ENCODE measurements at regions not wholly inside any gene's neighbourhood (a gene's known extent, or its start where the extent isn't known, plus 50 kb on each side); places are given as distances from the start of the nearest gene placed in this dataset.

DNA sequence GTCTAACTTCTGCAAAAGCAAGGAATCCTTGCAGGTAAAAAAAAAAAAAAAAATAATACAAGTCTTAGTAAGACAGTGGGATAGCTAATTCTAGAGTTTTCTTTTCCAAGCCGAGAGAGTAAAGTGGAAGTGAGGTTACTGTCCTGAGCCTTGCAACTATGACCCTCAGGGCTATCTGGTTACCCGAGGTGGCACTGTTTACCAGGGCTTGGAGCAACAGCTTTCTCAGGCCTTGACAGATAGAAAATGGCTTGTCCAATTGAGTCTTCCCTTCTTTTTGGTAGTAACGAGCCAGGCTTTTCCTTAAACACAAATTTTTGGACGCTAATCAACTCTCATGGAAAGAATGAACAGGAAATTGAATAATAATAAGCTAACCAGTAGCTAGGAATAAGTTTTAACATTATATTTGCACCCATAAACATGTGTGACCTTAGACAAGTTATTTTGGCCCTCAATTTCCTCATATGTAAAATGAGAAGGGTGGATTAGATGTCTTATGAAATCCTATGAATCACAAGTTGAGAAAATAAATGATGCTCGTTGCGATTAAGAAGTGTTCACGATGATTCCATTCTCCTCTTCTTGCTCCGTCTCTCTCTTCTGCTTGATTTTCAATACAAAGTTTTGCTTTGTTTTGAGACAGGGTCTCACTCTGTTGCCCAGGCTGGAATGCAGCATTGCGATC, 236.9 kb upstream of the KBTBD8 start:
- FAIRE-seq (no peak), DNase-seq (no peak)
- no peaks in the 10 kb centered on the region for H3K36me3 ChIP-seq (ENCODE audit: control insufficient read depth in 3 of 3, insufficient read depth in 2 of 3, low read depth in 1 of 3, low read length in 3 of 3)
- H3K9me3 ChIP-seq (ENCODE audit: control insufficient read depth in 2 of 2, insufficient read depth in 1 of 2, low read depth in 1 of 2, low read length in 1 of 2): no peaks in the 10 kb centered on the region
- H3K27me3 ChIP-seq (ENCODE audit: control insufficient read depth in 3 of 3, insufficient read depth in 3 of 3, low read length in 3 of 3): no peaks in the 10 kb centered on the region
- H3K4me3 ChIP-seq (ENCODE audit: low read depth in 1 of 3, low read length in 3 of 3): no peak overlapping the region
- no peaks in the 10 kb centered on the region for H3K4me1 ChIP-seq (ENCODE audit: control insufficient read depth in 3 of 3, insufficient read depth in 2 of 3, low read depth in 1 of 3, low read length in 2 of 3)
- WGBS, 3 donors: 87 to 92% (median 88%) methylated on average over 9 of the region's 9 CpGs
- H3K27ac ChIP-seq (ENCODE audit: low read depth in 1 of 3, low read length in 2 of 3): no peak overlapping the region

- no peak for FAIRE-seq
Measured at GRCh38 chr3:66762916-66763693, 235.0 kb upstream of the KBTBD8 start.

GRCh38 chr3:66778107-66778506, 220.0 kb upstream of the KBTBD8 start:
- Histone ChIP-seq H3K27me3 (ENCODE audit: control insufficient read depth in 3 of 3, insufficient read depth in 3 of 3, low read length in 3 of 3) (peaks cover 0 to 4% (median 0%) of the 10 kb centered on the region in 3 donors), H3K27ac (ENCODE audit: low read depth in 1 of 3, low read length in 2 of 3) (no peak overlapping the region), H3K9me3 (ENCODE audit: control insufficient read depth in 2 of 2, insufficient read depth in 1 of 2, low read depth in 1 of 2, low read length in 1 of 2) (no peaks in the 10 kb centered on the region), H3K4me3 (ENCODE audit: low read depth in 1 of 3, low read length in 3 of 3) (no peak overlapping the region), H3K4me1 (ENCODE audit: control insufficient read depth in 3 of 3, insufficient read depth in 2 of 3, low read depth in 1 of 3, low read length in 2 of 3) (no peaks in the 10 kb centered on the region), H3K36me3 (ENCODE audit: control insufficient read depth in 3 of 3, insufficient read depth in 2 of 3, low read depth in 1 of 3, low read length in 3 of 3) (no peaks in the 10 kb centered on the region)
- FAIRE-seq: no peak
- no peak for DNase-seq
- 79 to 84% (median 80%) methylated on average over 5 of the region's 5 CpGs for WGBS, 3 donors

More at GRCh38 chr3:66762916-66763693, 235.0 kb upstream of the KBTBD8 start:
- no peaks in the 10 kb centered on the region for H3K9me3 ChIP-seq (ENCODE audit: control insufficient read depth in 2 of 2, insufficient read depth in 1 of 2, low read depth in 1 of 2, low read length in 1 of 2)
- H3K4me3 ChIP-seq (ENCODE audit: low read depth in 1 of 3, low read length in 3 of 3): no peak overlapping the region
- H3K4me1 ChIP-seq (ENCODE audit: control insufficient read depth in 3 of 3, insufficient read depth in 2 of 3, low read depth in 1 of 3, low read length in 2 of 3): no peaks in the 10 kb centered on the region
- no peaks in the 10 kb centered on the region for H3K27me3 ChIP-seq (ENCODE audit: control insufficient read depth in 3 of 3, insufficient read depth in 3 of 3, low read length in 3 of 3)
- no peaks in the 10 kb centered on the region for H3K36me3 ChIP-seq (ENCODE audit: control insufficient read depth in 3 of 3, insufficient read depth in 2 of 3, low read depth in 1 of 3, low read length in 3 of 3)
- no peak overlapping the region for H3K27ac ChIP-seq (ENCODE audit: low read depth in 1 of 3, low read length in 2 of 3)
- 60 to 69% (median 69%) methylated on average over 6 of the region's 6 CpGs for WGBS, 3 donors
- DNase-seq: no peak

DNA sequence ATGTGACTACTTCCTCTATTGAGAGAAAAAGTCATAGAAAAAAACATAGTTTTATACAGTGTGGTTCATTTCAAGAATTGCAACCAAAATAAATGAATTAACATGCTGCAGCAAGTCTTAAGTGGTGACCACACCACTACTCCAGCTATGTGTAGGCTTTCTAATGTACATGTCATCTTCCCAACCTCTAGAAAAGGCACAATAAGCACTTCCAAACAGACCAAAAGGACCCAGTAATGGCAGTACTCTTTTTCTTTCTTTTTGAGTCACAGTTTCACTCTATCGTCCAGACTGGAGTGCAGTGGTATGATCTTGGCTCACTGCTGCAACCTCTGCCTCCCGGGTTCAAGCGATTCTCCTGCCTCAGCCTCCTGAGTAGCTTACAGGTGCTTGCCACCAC, 219.3 kb upstream of the KBTBD8 start:
- no peak for FAIRE-seq
- 83 to 95% (median 86%) methylated on average over 3 of the region's 3 CpGs for WGBS, 3 donors

GRCh38 chr3:66785191-66785909, 212.8 kb upstream of the KBTBD8 start:
- DNase-seq: no peak
- 51 to 76% (median 55%) methylated on average over 6 of the region's 6 CpGs for WGBS, 3 donors
- H3K9me3 ChIP-seq (ENCODE audit: control insufficient read depth in 2 of 2, insufficient read depth in 1 of 2, low read depth in 1 of 2, low read length in 1 of 2): no peaks in the 10 kb centered on the region

More for the DNA sequence above, 219.3 kb upstream of the KBTBD8 start:
- H3K4me1 ChIP-seq (ENCODE audit: control insufficient read depth in 3 of 3, insufficient read depth in 2 of 3, low read depth in 1 of 3, low read length in 2 of 3): no peaks in the 10 kb centered on the region
- H3K36me3 ChIP-seq (ENCODE audit: control insufficient read depth in 3 of 3, insufficient read depth in 2 of 3, low read depth in 1 of 3, low read length in 3 of 3): no peaks in the 10 kb centered on the region
- no peak overlapping the region for H3K4me3 ChIP-seq (ENCODE audit: low read depth in 1 of 3, low read length in 3 of 3)
- H3K27ac ChIP-seq (ENCODE audit: low read depth in 1 of 3, low read length in 2 of 3): no peak overlapping the region
- H3K27me3 ChIP-seq (ENCODE audit: control insufficient read depth in 3 of 3, insufficient read depth in 3 of 3, low read length in 3 of 3): peaks cover 0 to 4% (median 0%) of the 10 kb centered on the region in 3 donors
- DNase-seq: no peak
- no peaks in the 10 kb centered on the region for H3K9me3 ChIP-seq (ENCODE audit: control insufficient read depth in 2 of 2, insufficient read depth in 1 of 2, low read depth in 1 of 2, low read length in 1 of 2)

DNA sequence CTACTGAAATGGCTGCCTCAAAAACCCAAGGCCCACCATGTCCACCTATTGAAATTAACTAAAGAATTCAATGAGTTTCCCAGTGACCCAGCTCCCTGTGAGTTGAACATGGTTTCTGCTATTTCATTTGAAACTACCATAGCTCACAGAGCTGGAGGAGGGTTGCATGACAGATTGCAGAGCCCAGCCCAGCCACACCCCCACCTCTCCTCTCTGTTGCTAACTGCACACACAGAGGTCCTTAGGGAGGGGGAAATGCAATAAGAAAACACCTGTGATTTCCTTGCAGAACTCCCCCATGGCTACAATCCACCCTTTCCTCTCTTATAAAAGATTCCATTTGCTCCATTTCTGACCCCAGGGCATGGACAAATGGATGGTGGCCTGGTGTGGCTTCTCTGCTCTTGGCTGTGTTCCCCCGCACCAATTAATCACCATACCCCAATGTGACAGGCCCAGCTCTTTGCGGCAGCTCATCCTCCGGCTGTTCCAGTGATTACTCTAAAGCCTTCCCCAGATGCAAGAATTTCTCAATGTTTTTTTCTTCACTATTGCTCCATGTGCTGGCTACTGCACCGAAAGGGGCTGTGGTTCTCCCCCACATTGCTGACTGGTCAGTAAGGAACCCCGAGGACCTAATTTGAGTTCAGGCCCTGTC, 208.4 kb upstream of the KBTBD8 start:
- Histone ChIP-seq H3K4me1 (ENCODE audit: control insufficient read depth in 3 of 3, insufficient read depth in 2 of 3, low read depth in 1 of 3, low read length in 2 of 3) (no peaks in the 10 kb centered on the region), H3K27me3 (ENCODE audit: control insufficient read depth in 3 of 3, insufficient read depth in 3 of 3, low read length in 3 of 3) (no peaks in the 10 kb centered on the region), H3K9me3 (ENCODE audit: control insufficient read depth in 2 of 2, insufficient read depth in 1 of 2, low read depth in 1 of 2, low read length in 1 of 2) (no peaks in the 10 kb centered on the region), H3K27ac (ENCODE audit: low read depth in 1 of 3, low read length in 2 of 3) (no peak overlapping the region), H3K36me3 (ENCODE audit: control insufficient read depth in 3 of 3, insufficient read depth in 2 of 3, low read depth in 1 of 3, low read length in 3 of 3) (no peaks in the 10 kb centered on the region), H3K4me3 (ENCODE audit: low read depth in 1 of 3, low read length in 3 of 3) (no peak overlapping the region)
- DNase-seq (no peak), FAIRE-seq (no peak)
- WGBS, 3 donors: 78 to 93% (median 89%) methylated on average over 5 of the region's 5 CpGs

More at GRCh38 chr3:66785191-66785909, 212.8 kb upstream of the KBTBD8 start:
- Histone ChIP-seq H3K27ac (ENCODE audit: low read depth in 1 of 3, low read length in 2 of 3) (no peak overlapping the region), H3K4me3 (ENCODE audit: low read depth in 1 of 3, low read length in 3 of 3) (no peak overlapping the region), H3K4me1 (ENCODE audit: control insufficient read depth in 3 of 3, insufficient read depth in 2 of 3, low read depth in 1 of 3, low read length in 2 of 3) (no peaks in the 10 kb centered on the region), H3K36me3 (ENCODE audit: control insufficient read depth in 3 of 3, insufficient read depth in 2 of 3, low read depth in 1 of 3, low read length in 3 of 3) (no peaks in the 10 kb centered on the region), H3K27me3 (ENCODE audit: control insufficient read depth in 3 of 3, insufficient read depth in 3 of 3, low read length in 3 of 3) (no peaks in the 10 kb centered on the region)
- no peak for FAIRE-seq

DNA sequence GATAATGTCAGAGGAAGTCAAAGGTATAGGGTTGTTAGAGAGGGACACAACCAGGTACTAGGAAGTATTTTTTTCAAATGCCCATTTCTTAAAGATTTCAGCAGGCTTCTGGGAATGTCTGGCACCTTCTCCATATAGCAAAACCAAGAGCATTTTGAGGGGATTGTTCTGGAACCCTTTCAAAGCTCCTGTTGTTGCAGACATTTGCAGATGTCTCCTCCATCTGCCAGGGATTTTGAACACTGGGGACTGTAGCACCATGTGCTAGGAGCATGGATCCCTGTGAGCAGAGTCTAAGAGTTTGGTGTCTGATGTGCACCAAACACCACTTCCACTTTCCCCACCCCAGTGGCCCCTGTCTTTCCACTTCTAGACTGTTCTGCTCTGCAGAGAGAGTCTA, 206.0 kb upstream of the KBTBD8 start:
- Histone ChIP-seq H3K27ac (ENCODE audit: low read depth in 1 of 3, low read length in 2 of 3) (no peak overlapping the region), H3K4me3 (ENCODE audit: low read depth in 1 of 3, low read length in 3 of 3) (no peak overlapping the region), H3K27me3 (ENCODE audit: control insufficient read depth in 3 of 3, insufficient read depth in 3 of 3, low read length in 3 of 3) (no peaks in the 10 kb centered on the region), H3K36me3 (ENCODE audit: control insufficient read depth in 3 of 3, insufficient read depth in 2 of 3, low read depth in 1 of 3, low read length in 3 of 3) (no peaks in the 10 kb centered on the region), H3K4me1 (ENCODE audit: control insufficient read depth in 3 of 3, insufficient read depth in 2 of 3, low read depth in 1 of 3, low read length in 2 of 3) (no peaks in the 10 kb centered on the region), H3K9me3 (ENCODE audit: control insufficient read depth in 2 of 2, insufficient read depth in 1 of 2, low read depth in 1 of 2, low read length in 1 of 2) (no peaks in the 10 kb centered on the region)
- DNase-seq (no peak), FAIRE-seq (no peak)

- no peak overlapping the region for H3K4me3 ChIP-seq (ENCODE audit: low read depth in 1 of 3, low read length in 3 of 3)
- DNase-seq: no peak
- H3K27me3 ChIP-seq (ENCODE audit: control insufficient read depth in 3 of 3, insufficient read depth in 3 of 3, low read length in 3 of 3): no peaks in the 10 kb centered on the region
- FAIRE-seq: no peak
- no peak overlapping the region for H3K27ac ChIP-seq (ENCODE audit: low read depth in 1 of 3, low read length in 2 of 3)
- 68 to 78% (median 76%) methylated on average over 4 of the region's 4 CpGs for WGBS, 3 donors
- no peaks in the 10 kb centered on the region for H3K36me3 ChIP-seq (ENCODE audit: control insufficient read depth in 3 of 3, insufficient read depth in 2 of 3, low read depth in 1 of 3, low read length in 3 of 3)
- H3K4me1 ChIP-seq (ENCODE audit: control insufficient read depth in 3 of 3, insufficient read depth in 2 of 3, low read depth in 1 of 3, low read length in 2 of 3): no peaks in the 10 kb centered on the region
- H3K9me3 ChIP-seq (ENCODE audit: control insufficient read depth in 2 of 2, insufficient read depth in 1 of 2, low read depth in 1 of 2, low read length in 1 of 2): no peaks in the 10 kb centered on the region
Measured at GRCh38 chr3:66795365-66795764, 202.7 kb upstream of the KBTBD8 start.

Data from small intestine (tissue), 7 donors.